Activated CD8-positive, alpha-beta memory T cell treated with anti-CD3 and anti-CD28 coated beads, Interleukin-2, amount 50 U/mL, for 1 hour (primary cell): ENCODE measurements at regions not wholly inside any gene's neighbourhood (a gene's known extent, or its start where the extent isn't known, plus 50 kb on each side); places are given as distances from the start of the nearest gene placed in this dataset.

Source experiments
- DNase-seq: peaks from one replicate; pipeline ENCODE4 v3.0.0-alpha.2; 2020; ENCODE audit errors: extremely low read depth

GRCh38 chr18:40673150-40673549 is 1281.9 kb upstream of the PIK3C3 start:
- no peak for DNase-seq

DNA sequence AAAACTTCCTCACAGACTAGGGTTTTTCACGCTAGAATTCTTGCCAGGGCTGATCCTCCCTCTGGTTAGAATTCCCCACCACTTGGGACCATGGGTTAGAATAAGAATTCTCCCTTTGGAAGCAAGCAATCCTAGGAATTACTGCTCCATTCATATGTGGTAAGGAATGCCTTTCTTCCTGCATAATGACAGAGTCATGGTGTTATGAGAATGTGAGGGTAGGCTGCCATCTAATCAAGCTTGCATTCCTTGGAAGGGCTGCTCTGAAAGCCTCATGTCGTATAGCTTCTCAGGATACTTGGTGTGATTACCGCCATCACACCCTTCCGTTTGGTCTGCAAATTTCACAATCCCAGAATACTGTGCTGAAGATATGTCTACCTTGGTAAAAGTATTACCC is 1282.4 kb upstream of the PIK3C3 start:
- no peak for DNase-seq

DNA sequence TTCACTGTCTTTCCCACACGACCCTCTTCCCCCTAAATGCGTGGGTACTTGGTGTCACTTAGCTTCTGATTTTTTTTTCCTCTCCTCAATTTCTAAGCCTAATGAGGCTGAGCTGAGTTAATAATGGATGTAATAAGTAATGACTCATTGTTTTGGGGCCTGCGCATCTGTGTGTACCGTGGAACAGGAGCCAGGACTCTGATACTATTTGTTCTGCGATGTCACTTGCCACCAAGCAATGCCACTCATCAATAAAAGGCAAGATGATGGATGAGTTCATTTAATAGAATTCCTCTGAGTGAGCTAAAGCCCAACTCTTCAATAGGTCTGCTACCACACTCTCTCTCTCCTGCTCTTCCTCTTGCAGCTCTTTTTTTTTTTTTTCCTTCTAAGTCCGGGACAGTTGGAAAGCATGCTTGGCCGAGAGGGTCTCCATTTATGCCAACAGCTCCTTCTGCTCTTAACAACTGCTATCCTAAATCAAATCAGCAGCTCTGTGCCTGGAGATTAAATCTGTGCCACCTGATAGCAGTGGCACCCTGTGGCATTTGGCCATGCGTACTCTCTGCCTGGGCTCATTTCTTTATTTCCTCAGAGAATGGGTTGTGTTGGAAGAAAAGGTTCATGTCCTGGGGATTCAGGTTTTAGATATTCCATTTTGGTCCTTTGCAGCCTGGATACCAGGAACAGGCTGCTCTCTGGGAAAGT is 1284.2 kb upstream of the PIK3C3 start:
- DNase-seq = no peak

DNA sequence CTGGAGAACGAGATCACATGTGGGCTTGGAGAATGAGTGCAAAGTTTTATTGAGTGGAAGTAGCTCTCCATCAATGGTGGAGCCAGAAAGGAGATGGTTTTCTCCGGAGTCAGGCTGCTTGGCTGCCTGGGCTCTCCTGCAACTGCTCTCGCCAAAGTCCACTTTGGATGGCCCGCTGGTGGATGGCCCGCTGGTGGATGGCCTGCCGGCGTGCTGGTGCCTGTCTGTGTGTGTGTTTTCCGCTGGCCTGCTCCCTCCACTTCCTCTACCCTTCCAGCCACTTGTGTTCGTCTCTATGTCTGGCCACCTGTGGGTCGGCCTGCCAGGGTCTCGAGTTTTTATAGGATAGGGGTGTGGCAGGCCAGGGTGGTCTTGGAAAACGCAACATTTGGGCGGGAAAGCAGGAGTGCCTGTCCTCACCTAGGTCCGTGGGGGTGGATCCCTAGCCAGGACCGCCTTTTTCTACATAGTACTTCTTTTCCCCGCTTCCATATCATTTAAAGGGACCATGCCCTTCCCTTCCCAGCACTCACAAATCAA is 1292.1 kb upstream of the PIK3C3 start:
- DNase-seq = no peak

DNA sequence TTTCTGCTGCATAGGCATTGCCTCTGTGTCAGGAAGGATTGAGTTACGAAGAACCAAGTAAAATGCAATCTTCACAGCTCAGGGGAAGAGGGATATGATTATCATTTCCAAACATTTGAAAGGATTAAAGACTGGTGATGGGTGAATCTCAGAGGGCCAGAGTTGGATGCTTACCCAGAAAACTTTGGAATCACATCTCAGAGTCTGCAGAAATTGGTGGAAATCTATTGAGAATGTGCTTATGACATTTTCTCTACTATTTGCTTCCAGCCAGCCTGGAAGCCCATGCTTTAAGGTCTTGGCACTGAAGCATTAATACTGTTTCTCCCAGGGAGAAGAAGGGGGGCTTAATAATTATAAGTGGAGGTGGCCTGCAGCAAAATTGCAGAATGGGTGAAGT is 1301.4 kb upstream of the PIK3C3 start:
- no peak for DNase-seq

DNA sequence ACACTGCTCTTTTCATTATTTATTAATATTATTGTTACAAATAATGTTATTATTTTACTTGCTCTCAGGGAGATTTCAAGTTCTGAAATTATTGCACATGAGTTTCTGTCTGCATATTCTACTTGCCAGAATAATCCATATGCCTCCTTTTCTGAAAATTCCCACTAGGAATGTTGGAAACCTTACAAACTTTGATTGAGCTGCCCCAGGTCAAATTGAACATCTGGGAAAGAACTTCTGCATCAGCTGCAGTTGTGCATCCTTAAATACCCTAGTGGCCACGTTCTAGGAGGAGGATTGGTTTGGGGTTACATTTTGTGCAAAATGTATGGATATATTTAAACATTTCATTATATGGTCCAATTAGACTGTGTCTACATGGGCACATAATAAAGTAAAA is 1302.7 kb upstream of the PIK3C3 start:
- no peak for DNase-seq

DNA sequence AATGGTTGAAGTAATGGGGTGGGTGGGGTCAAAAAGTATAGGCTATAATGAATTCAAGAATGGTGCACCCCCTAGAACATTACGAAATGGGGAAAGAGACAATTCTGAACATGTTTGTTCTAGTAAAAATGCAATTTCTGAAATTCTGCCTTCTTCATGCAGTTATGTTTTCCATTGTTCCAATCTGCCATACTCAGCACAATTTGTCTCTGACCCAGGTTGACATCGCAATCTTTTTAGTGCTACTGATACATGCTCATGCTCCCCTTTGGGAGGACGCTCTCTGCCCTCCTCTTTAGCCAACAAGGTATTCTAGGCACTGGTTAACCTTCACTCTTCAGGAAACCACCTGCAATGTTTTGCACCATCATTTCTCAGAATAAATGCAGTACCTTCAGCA is 1303.9 kb upstream of the PIK3C3 start:
- DNase-seq = no peak

GRCh38 chr18:40642692-40643229 is 1312.3 kb upstream of the PIK3C3 start:
- DNase-seq = no peak

GRCh38 chr18:40631319-40631718 is 1323.7 kb upstream of the PIK3C3 start:
- DNase-seq = no peak

DNA sequence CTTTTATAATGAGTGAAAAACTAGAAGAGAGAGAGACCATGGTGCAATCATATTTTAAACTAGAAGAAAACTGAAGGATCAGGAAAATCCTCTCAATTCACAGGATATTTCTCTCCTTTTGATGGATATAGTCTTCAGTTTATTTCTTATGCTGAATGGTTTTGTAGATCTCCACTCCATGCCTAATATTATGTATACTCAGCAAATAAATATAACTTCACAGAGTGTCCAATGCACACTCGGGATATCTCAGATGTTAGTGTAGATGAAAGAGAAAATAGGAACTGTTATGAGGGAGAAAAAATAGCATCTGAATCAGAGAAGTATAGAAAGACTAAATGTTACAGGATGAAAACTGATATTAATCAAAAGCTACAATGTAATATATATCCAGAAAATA is 1324.5 kb upstream of the PIK3C3 start:
- DNase-seq = no peak

- DNase-seq = no peak
Measured at GRCh38 chr18:40624959-40625358, 1330.1 kb upstream of the PIK3C3 start.

DNA sequence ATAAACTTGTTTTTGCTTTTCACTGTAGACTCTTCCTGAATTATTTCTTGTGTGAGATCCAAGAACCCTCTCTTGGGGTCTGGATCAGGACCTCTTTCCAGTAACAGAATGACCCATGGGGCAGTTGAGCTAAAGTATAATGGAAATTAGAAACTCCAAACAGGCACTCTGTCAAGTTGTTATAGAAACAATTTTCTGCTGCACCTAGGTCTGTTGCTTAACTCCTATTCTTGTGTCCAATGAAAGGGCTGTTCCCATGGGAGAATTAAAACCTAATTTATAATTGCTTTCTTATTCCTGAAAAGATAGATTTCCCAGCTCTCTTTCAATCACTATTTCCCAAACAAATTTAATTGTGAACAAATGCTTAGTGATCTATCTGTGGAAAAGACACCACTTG is 1341.3 kb upstream of the PIK3C3 start:
- no peak for DNase-seq

DNA sequence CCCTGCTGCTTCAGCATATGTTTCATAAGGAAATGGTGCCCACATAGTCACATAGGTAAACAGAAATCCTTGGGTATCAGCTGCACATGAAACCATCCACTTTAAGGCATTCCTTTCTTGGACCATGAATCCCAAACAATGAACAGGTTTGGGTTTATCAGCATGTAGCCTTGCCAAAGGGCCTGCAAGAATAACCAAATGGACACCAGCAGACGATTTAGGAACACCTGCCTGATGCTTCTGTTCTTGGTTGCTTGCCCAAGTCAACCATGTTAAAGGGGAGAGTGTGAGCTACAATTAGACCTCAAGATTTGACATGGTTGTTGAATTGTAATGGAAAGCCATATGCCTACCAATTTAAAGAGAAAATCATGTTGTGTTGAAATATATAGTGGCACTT is 1342.7 kb upstream of the PIK3C3 start:
- no peak for DNase-seq

DNA sequence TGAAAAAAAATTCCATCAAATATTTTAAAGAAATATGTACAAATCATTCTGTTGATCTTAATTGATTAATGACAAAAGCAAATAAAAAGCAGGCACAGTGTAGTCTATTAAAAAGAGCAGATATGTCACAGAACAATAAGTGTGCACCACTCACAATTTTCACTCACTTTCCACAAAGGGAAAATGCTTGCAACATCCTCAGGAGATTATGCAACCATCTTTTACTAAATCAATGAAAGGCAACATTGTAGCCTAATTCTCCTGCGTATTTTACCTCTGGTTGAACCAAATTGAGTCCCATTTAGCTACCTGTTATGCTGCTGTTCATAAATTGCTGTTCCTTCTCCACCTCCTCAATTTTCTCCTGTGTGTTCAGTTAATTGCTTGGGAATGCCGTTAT is 1346.8 kb upstream of the PIK3C3 start:
- no peak for DNase-seq

GRCh38 chr18:40607542-40608148 is 1347.4 kb upstream of the PIK3C3 start:
- no peak for DNase-seq

GRCh38 chr18:40606996-40607395 is 1348.0 kb upstream of the PIK3C3 start:
- no peak for DNase-seq

DNA sequence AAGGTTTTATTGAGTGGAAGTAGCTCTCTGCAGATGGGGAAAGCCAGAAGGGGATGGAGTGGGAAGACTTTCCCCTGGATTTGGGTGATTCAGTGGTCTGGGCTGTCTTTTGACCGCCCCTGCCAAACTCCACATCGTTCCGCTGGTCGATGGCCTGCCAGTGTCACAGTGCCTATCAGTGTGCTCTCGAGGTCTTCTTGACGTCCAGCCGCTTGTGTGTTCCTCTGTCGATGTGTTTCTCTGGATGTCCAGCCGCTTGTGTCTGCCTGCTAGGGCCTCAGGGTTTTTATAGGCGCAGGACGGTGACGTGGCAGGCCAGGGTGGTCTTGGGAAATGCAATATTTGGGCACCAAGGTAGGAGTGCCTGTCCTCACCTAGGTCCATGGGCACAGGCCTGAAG is 1371.4 kb upstream of the PIK3C3 start:
- DNase-seq = no peak

- no peak for DNase-seq
Measured at GRCh38 chr18:40582105-40582504, 1372.9 kb upstream of the PIK3C3 start.

DNA sequence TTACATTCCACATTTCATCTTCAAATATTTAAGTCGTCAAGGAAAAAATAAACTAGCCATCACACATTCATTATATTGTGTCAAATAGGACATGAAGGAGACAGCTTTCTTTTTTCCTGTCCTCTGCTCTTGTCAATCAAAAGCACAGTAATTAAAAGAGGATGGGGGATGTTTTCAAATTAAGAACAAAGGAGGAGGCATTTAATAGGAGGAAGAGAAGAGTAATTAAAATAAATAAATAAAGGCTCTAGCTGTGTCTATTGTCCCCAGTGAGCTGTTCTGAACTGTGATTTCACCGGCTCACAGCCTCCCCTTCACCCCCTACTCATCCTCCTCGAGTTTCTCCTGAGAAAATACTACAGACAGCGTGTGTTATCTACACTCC is 1377.1 kb upstream of the PIK3C3 start:
- DNase-seq = no peak

GRCh38 chr18:40577239-40577980 is 1377.6 kb upstream of the PIK3C3 start:
- no peak for DNase-seq

DNA sequence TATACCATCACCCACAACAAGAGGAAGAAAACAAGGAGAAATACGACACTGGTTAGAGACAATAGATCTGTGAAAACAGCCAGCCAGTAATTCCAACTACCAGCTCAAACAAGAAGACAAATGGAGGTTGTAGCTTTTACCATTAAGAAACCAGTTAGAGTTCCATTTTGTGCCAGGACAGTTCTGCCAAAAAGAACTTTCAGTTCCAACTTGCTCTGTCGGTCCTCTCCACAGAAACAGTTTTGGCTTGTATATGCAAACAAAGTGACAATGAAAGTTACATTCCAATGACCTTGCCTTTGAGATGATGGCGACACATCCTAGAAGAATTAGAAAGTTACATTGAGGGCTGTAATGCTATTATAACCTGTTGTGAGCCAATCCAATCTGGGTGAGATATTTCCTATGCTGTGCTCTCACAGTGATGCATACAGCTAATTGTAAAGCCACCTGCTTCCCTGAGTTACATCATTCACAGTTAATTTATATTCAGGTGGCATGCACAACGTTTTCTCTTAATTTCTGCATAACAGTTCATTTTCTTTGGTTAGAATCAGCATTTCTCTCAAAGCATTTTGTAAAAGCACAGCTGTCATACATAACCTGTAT is 1378.4 kb upstream of the PIK3C3 start:
- no peak for DNase-seq

GRCh38 chr18:40570615-40571014 is 1384.4 kb upstream of the PIK3C3 start:
- no peak for DNase-seq
